ENCODE measurements at regions not wholly inside any gene's neighbourhood (a gene's known extent, or its start where the extent isn't known, plus 50 kb on each side); places are given as distances from the start of the nearest gene placed in this dataset.

DNA sequence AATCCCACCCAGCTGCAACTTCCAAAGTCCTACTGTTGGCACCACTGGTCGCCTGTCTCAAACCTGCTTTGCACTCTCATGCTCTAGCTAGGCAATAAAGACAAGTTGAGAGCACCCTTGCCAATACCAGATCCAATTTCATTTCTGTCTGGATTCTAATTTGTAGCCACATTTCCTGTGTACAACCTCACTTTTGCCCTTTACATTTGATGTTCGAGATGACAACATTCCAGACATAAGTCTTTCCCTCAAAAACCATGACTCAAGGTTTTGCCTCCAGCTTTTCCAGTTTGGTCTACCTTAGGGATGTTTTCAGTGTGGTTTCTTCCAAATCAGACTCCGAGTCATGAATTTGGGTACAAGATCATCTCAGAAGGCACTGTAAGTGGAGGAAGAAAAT lies 309.0 kb downstream of the GPAM start:
- H3K4me1 ChIP-seq (ENCODE audit: control insufficient read depth, insufficient read depth, low read length): no peaks in the 10 kb centered on the region
- H3K9ac ChIP-seq (ENCODE audit: control insufficient read depth, insufficient read depth, low read length): no peak overlapping the region
- no peak for TF ChIP-seq HDGF (IDR thresholded peaks at IDR 0.05)
- H3K4me2 ChIP-seq (ENCODE audit: control insufficient read depth, insufficient read depth): no peak overlapping the region
- H3K79me2 ChIP-seq (ENCODE audit: control insufficient read depth, insufficient read depth, low read length): no peaks in the 10 kb centered on the region
- H2AFZ ChIP-seq (ENCODE audit: control insufficient read depth, low read depth, low read length): no peak overlapping the region
- FAIRE-seq: no peak
- intact Hi-C loops (cut with micrococcal nuclease; ENCODE audit: unreplicated experiment) (no loop called here), in situ Hi-C loops (cut with MboI) (no loop called here)
- 0% methylated on average over 3 of the region's 3 CpGs for whole genome bisulfite sequencing (ENCODE audit: insufficient coverage, insufficient replicate concordance, low lambda C conversion rate, missing lambda C conversion rate)
- H3K27me3 ChIP-seq (replicated peaks in 1 of 2; ENCODE audit: control insufficient read depth in 2 of 2, insufficient read depth in 2 of 2, low read length in 1 of 2): no peaks in the 10 kb centered on the region
- no peak overlapping the region for H3K27ac ChIP-seq (ENCODE audit: control insufficient read depth, insufficient read depth)
- H3K9me3 ChIP-seq (replicated peaks; ENCODE audit: control insufficient read depth, insufficient read depth, low read length): no peaks in the 10 kb centered on the region
- CTCF ChIA-PET: no interaction called here
- RAD21 ChIA-PET (ENCODE audit: unreplicated experiment): no interaction called here
- POLR2A ChIA-PET: no interaction called here
- SMC1A ChIA-PET (ENCODE audit: uncharacterized antibody, unreplicated experiment): no interaction called here
- DNase-seq (ENCODE audit: low read depth, low spot score): no peak
- no peak for ATAC-seq
- no peaks in the 10 kb centered on the region for H4K20me1 ChIP-seq (ENCODE audit: control insufficient read depth, insufficient read depth)
- no TSS peak for BruUV-seq (replicated peaks)
- H3K4me3 ChIP-seq: no peak overlapping the region
- H3K36me3 ChIP-seq (ENCODE audit: control insufficient read depth in 2 of 2, insufficient read depth in 2 of 2, low read length in 1 of 2): no peaks in the 10 kb centered on the region

DNA sequence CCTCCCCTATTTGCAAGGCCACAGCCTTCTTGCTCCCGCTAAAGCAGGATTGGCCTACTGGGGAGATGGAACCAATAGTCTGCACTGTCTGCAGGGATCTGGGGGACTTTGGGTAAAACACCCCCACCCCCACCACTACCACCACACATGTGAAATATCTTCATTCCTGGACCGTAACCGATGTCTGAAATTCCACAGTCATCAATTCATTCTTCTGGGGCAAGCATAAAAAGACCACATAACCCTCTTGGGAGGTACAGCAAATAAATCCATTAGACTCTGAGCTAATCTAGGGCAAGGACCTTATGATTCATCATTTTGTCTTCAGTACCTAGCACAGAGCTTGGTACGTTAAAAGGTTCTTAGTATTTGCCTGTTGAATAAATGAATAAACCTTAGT lies 307.8 kb downstream of the GPAM start:
- Histone ChIP-seq H3K9me3 (replicated peaks; ENCODE audit: control insufficient read depth, insufficient read depth, low read length) (no peaks in the 10 kb centered on the region), H3K9ac (ENCODE audit: control insufficient read depth, insufficient read depth, low read length) (no peak overlapping the region), H3K4me2 (ENCODE audit: control insufficient read depth, insufficient read depth) (no peak overlapping the region), H3K27me3 (replicated peaks in 1 of 2; ENCODE audit: control insufficient read depth in 2 of 2, insufficient read depth in 2 of 2, low read length in 1 of 2) (no peaks in the 10 kb centered on the region), H3K36me3 (ENCODE audit: control insufficient read depth in 2 of 2, insufficient read depth in 2 of 2, low read length in 1 of 2) (no peaks in the 10 kb centered on the region), H3K79me2 (ENCODE audit: control insufficient read depth, insufficient read depth, low read length) (no peaks in the 10 kb centered on the region), H2AFZ (ENCODE audit: control insufficient read depth, low read depth, low read length) (no peak overlapping the region), H4K20me1 (ENCODE audit: control insufficient read depth, insufficient read depth) (no peaks in the 10 kb centered on the region), H3K27ac (ENCODE audit: control insufficient read depth, insufficient read depth) (no peak overlapping the region), H3K4me1 (ENCODE audit: control insufficient read depth, insufficient read depth, low read length) (no peaks in the 10 kb centered on the region), H3K4me3 (no peak overlapping the region)
- ChIA-PET SMC1A (ENCODE audit: uncharacterized antibody, unreplicated experiment) (no interaction called here), RAD21 (ENCODE audit: unreplicated experiment) (no interaction called here), CTCF (no interaction called here), POLR2A (interaction anchor here (0.7 kb wide), 1 partner anchor 50 kb away, joined by 3 read pairs; no protein-coding TSS in a partner anchor)
- FAIRE-seq: no peak
- in situ Hi-C loops (cut with MboI) (no loop called here), intact Hi-C loops (cut with micrococcal nuclease; ENCODE audit: unreplicated experiment) (no loop called here)
- ATAC-seq: no peak
- BruUV-seq (replicated peaks): no TSS peak
- no peak for TF ChIP-seq ETV6 (conservative IDR thresholded peaks at IDR 0.05 in 1 of 2, IDR thresholded peaks at IDR 0.05 in 1 of 2; ENCODE audit: borderline replicate concordance in 1 of 2, low read depth in 1 of 2)
- TF ChIP-seq TCF3 (IDR thresholded peaks at IDR 0.05; ENCODE audit: borderline replicate concordance, insufficient read depth, low read depth, low read length): no peak
- no peak for TF ChIP-seq TCF7 (IDR thresholded peaks at IDR 0.05; ENCODE audit: borderline replicate concordance)
- no peak for TF ChIP-seq ZNF384 (IDR thresholded peaks at IDR 0.05; ENCODE audit: borderline replicate concordance, low read depth, low read length)
- TF ChIP-seq CBFB (IDR thresholded peaks at IDR 0.05; ENCODE audit: low read depth): no peak
- TF ChIP-seq, protein P1, sequence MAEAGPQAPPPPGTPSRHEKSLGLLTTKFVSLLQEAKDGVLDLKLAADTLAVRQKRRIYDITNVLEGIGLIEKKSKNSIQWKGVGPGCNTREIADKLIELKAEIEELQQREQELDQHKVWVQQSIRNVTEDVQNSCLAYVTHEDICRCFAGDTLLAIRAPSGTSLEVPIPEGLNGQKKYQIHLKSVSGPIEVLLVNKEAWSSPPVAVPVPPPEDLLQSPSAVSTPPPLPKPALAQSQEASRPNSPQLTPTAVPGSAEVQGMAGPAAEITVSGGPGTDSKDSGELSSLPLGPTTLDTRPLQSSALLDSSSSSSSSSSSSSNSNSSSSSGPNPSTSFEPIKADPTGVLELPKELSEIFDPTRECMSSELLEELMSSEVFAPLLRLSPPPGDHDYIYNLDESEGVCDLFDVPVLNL (IDR thresholded peaks at IDR 0.05; ENCODE audit: low read depth, low read length): no peak
- TF ChIP-seq BCL11A (IDR thresholded peaks at IDR 0.05; ENCODE audit: low read depth, low read length): no peak
- TF ChIP-seq TAF1 (IDR thresholded peaks at IDR 0.05; ENCODE audit: borderline replicate concordance, low read depth, low read length): no peak
- TF ChIP-seq, protein P2, sequence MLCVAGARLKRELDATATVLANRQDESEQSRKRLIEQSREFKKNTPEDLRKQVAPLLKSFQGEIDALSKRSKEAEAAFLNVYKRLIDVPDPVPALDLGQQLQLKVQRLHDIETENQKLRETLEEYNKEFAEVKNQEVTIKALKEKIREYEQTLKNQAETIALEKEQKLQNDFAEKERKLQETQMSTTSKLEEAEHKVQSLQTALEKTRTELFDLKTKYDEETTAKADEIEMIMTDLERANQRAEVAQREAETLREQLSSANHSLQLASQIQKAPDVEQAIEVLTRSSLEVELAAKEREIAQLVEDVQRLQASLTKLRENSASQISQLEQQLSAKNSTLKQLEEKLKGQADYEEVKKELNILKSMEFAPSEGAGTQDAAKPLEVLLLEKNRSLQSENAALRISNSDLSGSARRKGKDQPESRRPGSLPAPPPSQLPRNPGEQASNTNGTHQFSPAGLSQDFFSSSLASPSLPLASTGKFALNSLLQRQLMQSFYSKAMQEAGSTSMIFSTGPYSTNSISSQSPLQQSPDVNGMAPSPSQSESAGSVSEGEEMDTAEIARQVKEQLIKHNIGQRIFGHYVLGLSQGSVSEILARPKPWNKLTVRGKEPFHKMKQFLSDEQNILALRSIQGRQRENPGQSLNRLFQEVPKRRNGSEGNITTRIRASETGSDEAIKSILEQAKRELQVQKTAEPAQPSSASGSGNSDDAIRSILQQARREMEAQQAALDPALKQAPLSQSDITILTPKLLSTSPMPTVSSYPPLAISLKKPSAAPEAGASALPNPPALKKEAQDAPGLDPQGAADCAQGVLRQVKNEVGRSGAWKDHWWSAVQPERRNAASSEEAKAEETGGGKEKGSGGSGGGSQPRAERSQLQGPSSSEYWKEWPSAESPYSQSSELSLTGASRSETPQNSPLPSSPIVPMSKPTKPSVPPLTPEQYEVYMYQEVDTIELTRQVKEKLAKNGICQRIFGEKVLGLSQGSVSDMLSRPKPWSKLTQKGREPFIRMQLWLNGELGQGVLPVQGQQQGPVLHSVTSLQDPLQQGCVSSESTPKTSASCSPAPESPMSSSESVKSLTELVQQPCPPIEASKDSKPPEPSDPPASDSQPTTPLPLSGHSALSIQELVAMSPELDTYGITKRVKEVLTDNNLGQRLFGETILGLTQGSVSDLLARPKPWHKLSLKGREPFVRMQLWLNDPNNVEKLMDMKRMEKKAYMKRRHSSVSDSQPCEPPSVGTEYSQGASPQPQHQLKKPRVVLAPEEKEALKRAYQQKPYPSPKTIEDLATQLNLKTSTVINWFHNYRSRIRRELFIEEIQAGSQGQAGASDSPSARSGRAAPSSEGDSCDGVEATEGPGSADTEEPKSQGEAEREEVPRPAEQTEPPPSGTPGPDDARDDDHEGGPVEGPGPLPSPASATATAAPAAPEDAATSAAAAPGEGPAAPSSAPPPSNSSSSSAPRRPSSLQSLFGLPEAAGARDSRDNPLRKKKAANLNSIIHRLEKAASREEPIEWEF (IDR thresholded peaks at IDR 0.05; ENCODE audit: insufficient replicate concordance, low read depth, low read length): no peak
- DNase-seq (ENCODE audit: low read depth, low spot score): no peak
- WGBS (ENCODE audit: insufficient coverage, insufficient replicate concordance, low lambda C conversion rate, missing lambda C conversion rate): 5% methylated on average over 3 of the region's 4 CpGs
